HCT116 (cell line): ENCODE measurements at regions not wholly inside any gene's neighbourhood (a gene's known extent, or its start where the extent isn't known, plus 50 kb on each side); places are given as distances from the start of the nearest gene placed in this dataset.

ENCODE experiments used
- FOSL1 ChIP-seq: IDR thresholded peaks from 2 replicates; pipeline ENCODE4 v1.6.1; 2012; ENCODE audit warnings: low read depth
- JUND ChIP-seq: IDR thresholded peaks from 2 replicates; pipeline ENCODE4 v1.6.1; 2012
- POLR2A ChIP-seq: IDR thresholded peaks from 2 replicates; pipeline ENCODE4 v1.7.0; 2011; ENCODE audit warnings: borderline replicate concordance; ENCODE audit not compliant: insufficient read depth, insufficient read length; ENCODE audit errors: extremely low read depth
- POLR2AphosphoS5 ChIP-seq: IDR thresholded peaks from 2 replicates; pipeline ENCODE4 v1.6.1; 2011; ENCODE audit warnings: mild to moderate bottlenecking, low read depth, low read length, moderate library complexity
- RAD21 ChIP-seq: IDR thresholded peaks from 2 replicates; pipeline ENCODE4 v1.6.1; 2012; ENCODE audit warnings: low read depth, mild to moderate bottlenecking
- SIN3A ChIP-seq: IDR thresholded peaks from 2 replicates; pipeline ENCODE4 v1.6.1; 2012; ENCODE audit warnings: low read depth
- SP1 ChIP-seq: IDR thresholded peaks from 2 replicates; pipeline ENCODE4 v1.6.1; 2012; ENCODE audit warnings: low read depth
- TCF7L2 ChIP-seq: IDR thresholded peaks from 2 replicates; pipeline ENCODE4 v1.7.0; 2011; ENCODE audit warnings: borderline replicate concordance, inconsistent platforms; ENCODE audit not compliant: insufficient read depth, insufficient read length; ENCODE audit errors: extremely low read depth
- YY1 ChIP-seq: IDR thresholded peaks from 2 replicates; pipeline ENCODE4 v1.6.1; 2011; ENCODE audit warnings: low read length, low read depth, moderate library complexity, mild to moderate bottlenecking; ENCODE audit not compliant: insufficient replicate concordance; ENCODE audit errors: extremely low read depth
- ZNF274 ChIP-seq: fragments of 200-500 bp; sonication (Bioruptor generic); IDR thresholded peaks from 2 replicates; pipeline ENCODE4 v1.6.1; 2014; ENCODE audit warnings: mild to moderate bottlenecking, low read depth, low read length, inconsistent platforms
- TF ChIP-seq, protein P1 (sequence below), 3 experiments: fragments of 200-600 bp in 1 of 3; sonication (generic) in 1 of 3; IDR thresholded peaks in 2 of 3; conservative IDR thresholded peaks in 1 of 3; 2 replicates each; pipeline ENCODE4 v1.5.1; 2012 to 2017; ENCODE audit warnings: low read depth in 2 of 3, low read length in 2 of 3, antibody characterized with exemption in 1 of 3, borderline replicate concordance in 1 of 3, control low read depth in 1 of 3, mild to moderate bottlenecking in 1 of 3, mixed read lengths in 1 of 3, mixed run types in 1 of 3, moderate library complexity in 1 of 3; ENCODE audit not compliant: insufficient read depth in 1 of 3
- TF ChIP-seq, protein P2 (sequence below): IDR thresholded peaks from 2 replicates; pipeline ENCODE4 v1.6.1; 2012

GRCh38 chr4:20420916-20421602 is 169.4 kb downstream of the SLIT2 start:
- TF ChIP-seq, protein P1, sequence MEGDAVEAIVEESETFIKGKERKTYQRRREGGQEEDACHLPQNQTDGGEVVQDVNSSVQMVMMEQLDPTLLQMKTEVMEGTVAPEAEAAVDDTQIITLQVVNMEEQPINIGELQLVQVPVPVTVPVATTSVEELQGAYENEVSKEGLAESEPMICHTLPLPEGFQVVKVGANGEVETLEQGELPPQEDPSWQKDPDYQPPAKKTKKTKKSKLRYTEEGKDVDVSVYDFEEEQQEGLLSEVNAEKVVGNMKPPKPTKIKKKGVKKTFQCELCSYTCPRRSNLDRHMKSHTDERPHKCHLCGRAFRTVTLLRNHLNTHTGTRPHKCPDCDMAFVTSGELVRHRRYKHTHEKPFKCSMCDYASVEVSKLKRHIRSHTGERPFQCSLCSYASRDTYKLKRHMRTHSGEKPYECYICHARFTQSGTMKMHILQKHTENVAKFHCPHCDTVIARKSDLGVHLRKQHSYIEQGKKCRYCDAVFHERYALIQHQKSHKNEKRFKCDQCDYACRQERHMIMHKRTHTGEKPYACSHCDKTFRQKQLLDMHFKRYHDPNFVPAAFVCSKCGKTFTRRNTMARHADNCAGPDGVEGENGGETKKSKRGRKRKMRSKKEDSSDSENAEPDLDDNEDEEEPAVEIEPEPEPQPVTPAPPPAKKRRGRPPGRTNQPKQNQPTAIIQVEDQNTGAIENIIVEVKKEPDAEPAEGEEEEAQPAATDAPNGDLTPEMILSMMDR (IDR thresholded peaks at IDR 0.05 in 2 of 3, conservative IDR thresholded peaks at IDR 0.05 in 1 of 3; ENCODE audit: borderline replicate concordance in 1 of 3, insufficient read depth in 1 of 3, low read depth in 2 of 3, low read length in 2 of 3), result no peak
- TF ChIP-seq FOSL1 (no peak), TCF7L2 (no peak), POLR2AphosphoS5 (no peak), RAD21 (no peak), SIN3A (no peak), YY1 (no peak), JUND (no peak), ZNF274 (no peak), POLR2A (no peak), SP1 (no peak)
- TF ChIP-seq, protein P2, sequence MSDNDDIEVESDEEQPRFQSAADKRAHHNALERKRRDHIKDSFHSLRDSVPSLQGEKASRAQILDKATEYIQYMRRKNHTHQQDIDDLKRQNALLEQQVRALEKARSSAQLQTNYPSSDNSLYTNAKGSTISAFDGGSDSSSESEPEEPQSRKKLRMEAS, result no peak
